ENCODE measurements at regions not wholly inside any gene's neighbourhood (a gene's known extent, or its start where the extent isn't known, plus 50 kb on each side); places are given as distances from the start of the nearest gene placed in this dataset.

- H3K9me2 ChIP-seq (ENCODE audit: insufficient read depth), result no peaks in the 10 kb centered on the region
- no peak overlapping the region for H3K27ac ChIP-seq
- no peaks in the 10 kb centered on the region for H3K27me3 ChIP-seq (replicated peaks; ENCODE audit: insufficient read depth)
- H3K4me1 ChIP-seq (ENCODE audit: insufficient read depth), result peaks cover 12% of the 10 kb centered on the region
- no peak overlapping the region for H3K9ac ChIP-seq
- H3K79me2 ChIP-seq (ENCODE audit: insufficient read depth), result no peaks in the 10 kb centered on the region
- no peak overlapping the region for H3K4me3 ChIP-seq
- H4K20me1 ChIP-seq (ENCODE audit: insufficient read depth), result no peaks in the 10 kb centered on the region
- 86 to 90% methylated on average over 2 of the region's 2 CpGs for WGBS, 2 experiments (ENCODE audit: low coverage in 1 of 2, low lambda C conversion rate in 2 of 2, missing lambda C conversion rate in 2 of 2)
- no peak for TF ChIP-seq EZH2 (IDR thresholded peaks at IDR 0.05; ENCODE audit: insufficient read depth, poor library complexity, severe bottlenecking)
- no peak for TF ChIP-seq EZH2phosphoT487 (IDR thresholded peaks at IDR 0.05; ENCODE audit: insufficient read depth, low read depth)
- no peaks in the 10 kb centered on the region for H3K36me3 ChIP-seq (ENCODE audit: low read depth)
- H3K9me3 ChIP-seq (ENCODE audit: low read depth), result no peaks in the 10 kb centered on the region
- H3F3A ChIP-seq (ENCODE audit: insufficient read depth), result 0 out of 2 replicates have a peak, but pooled peaks cover 8% of the 10 kb centered on the region
- in situ Hi-C loops (cut with MboI), result no loop called here
- DNase-seq, result no peak
- H2AFZ ChIP-seq, result no peak overlapping the region
- H3K4me2 ChIP-seq (ENCODE audit: unreplicated experiment), result no peak overlapping the region
These were observed 97.4 kb downstream of the POSTN start for GRCh38 chr13:37501187-37501586.

- Histone ChIP-seq H3K79me2 (ENCODE audit: insufficient read depth) (no peaks in the 10 kb centered on the region), H3K36me3 (ENCODE audit: low read depth) (no peaks in the 10 kb centered on the region), H3K27ac (no peak overlapping the region), H3K9ac (no peak overlapping the region), H3F3A (ENCODE audit: insufficient read depth) (peaks cover 31% of the 10 kb centered on the region), H2AFZ (no peak overlapping the region), H3K27me3 (replicated peaks; ENCODE audit: insufficient read depth) (no peaks in the 10 kb centered on the region), H4K20me1 (ENCODE audit: insufficient read depth) (no peaks in the 10 kb centered on the region), H3K9me3 (ENCODE audit: low read depth) (no peaks in the 10 kb centered on the region), H3K4me1 (ENCODE audit: insufficient read depth) (peaks cover 54% of the 10 kb centered on the region), H3K4me3 (no peak overlapping the region), H3K9me2 (ENCODE audit: insufficient read depth) (no peaks in the 10 kb centered on the region), H3K4me2 (ENCODE audit: unreplicated experiment) (peak overlapping the region; percentile 8)
- in situ Hi-C loops (cut with MboI), result no loop called here
- WGBS, 2 experiments (ENCODE audit: low coverage in 1 of 2, low lambda C conversion rate in 2 of 2, missing lambda C conversion rate in 2 of 2), result 15 to 18% methylated on average over 1 of the region's 1 CpG
- TF ChIP-seq EZH2 (IDR thresholded peaks at IDR 0.05; ENCODE audit: insufficient read depth, poor library complexity, severe bottlenecking) (no peak), EZH2phosphoT487 (IDR thresholded peaks at IDR 0.05; ENCODE audit: insufficient read depth, low read depth) (no peak)
- peak; percentile 65 for DNase-seq
These were observed 103.5 kb downstream of the POSTN start for GRCh38 chr13:37495046-37495445.

GRCh38 chr13:37493775-37494174 lies 104.8 kb downstream of the POSTN start:
- Histone ChIP-seq H3K79me2 (ENCODE audit: insufficient read depth) (no peaks in the 10 kb centered on the region), H3K27ac (peak overlapping the region; percentile 52; the same call in 1 of the 2 replicates), H3K27me3 (replicated peaks; ENCODE audit: insufficient read depth) (no peaks in the 10 kb centered on the region), H3K4me3 (no peak overlapping the region), H4K20me1 (ENCODE audit: insufficient read depth) (no peaks in the 10 kb centered on the region), H3K9ac (no peak overlapping the region), H3F3A (ENCODE audit: insufficient read depth) (peaks cover 42% of the 10 kb centered on the region), H3K4me1 (ENCODE audit: insufficient read depth) (peaks cover 59% of the 10 kb centered on the region), H3K9me2 (ENCODE audit: insufficient read depth) (no peaks in the 10 kb centered on the region), H3K9me3 (ENCODE audit: low read depth) (no peaks in the 10 kb centered on the region), H3K36me3 (ENCODE audit: low read depth) (no peaks in the 10 kb centered on the region), H3K4me2 (ENCODE audit: unreplicated experiment) (no peak overlapping the region), H2AFZ (no peak overlapping the region)
- in situ Hi-C loops (cut with MboI), result no loop called here
- TF ChIP-seq EZH2phosphoT487 (IDR thresholded peaks at IDR 0.05; ENCODE audit: insufficient read depth, low read depth) (no peak), EZH2 (IDR thresholded peaks at IDR 0.05; ENCODE audit: insufficient read depth, poor library complexity, severe bottlenecking) (no peak)
- DNase-seq, result no peak
- 90 to 92% methylated on average over 3 of the region's 3 CpGs for WGBS, 2 experiments (ENCODE audit: low coverage in 1 of 2, low lambda C conversion rate in 2 of 2, missing lambda C conversion rate in 2 of 2)

GRCh38 chr13:37492741-37493514 lies 105.6 kb downstream of the POSTN start:
- no peaks in the 10 kb centered on the region for H3K79me2 ChIP-seq (ENCODE audit: insufficient read depth)
- H3K36me3 ChIP-seq (ENCODE audit: low read depth), result no peaks in the 10 kb centered on the region
- H3F3A ChIP-seq (ENCODE audit: insufficient read depth), result peaks cover 49% of the 10 kb centered on the region
- H2AFZ ChIP-seq, result no peak overlapping the region
- no peaks in the 10 kb centered on the region for H3K27me3 ChIP-seq (replicated peaks; ENCODE audit: insufficient read depth)
- no peak overlapping the region for H3K4me3 ChIP-seq
- H4K20me1 ChIP-seq (ENCODE audit: insufficient read depth), result no peaks in the 10 kb centered on the region
- TF ChIP-seq EZH2 (IDR thresholded peaks at IDR 0.05; ENCODE audit: insufficient read depth, poor library complexity, severe bottlenecking) (no peak), EZH2phosphoT487 (IDR thresholded peaks at IDR 0.05; ENCODE audit: insufficient read depth, low read depth) (peak; percentile 84; the same call in 1 of the 2 replicates)
- H3K27ac ChIP-seq, result peak overlapping the region; percentile 52
- no peaks in the 10 kb centered on the region for H3K9me2 ChIP-seq (ENCODE audit: insufficient read depth)
- H3K4me1 ChIP-seq (ENCODE audit: insufficient read depth), result peaks cover 68% of the 10 kb centered on the region
- 6 to 8% methylated on average over 3 of the region's 3 CpGs for WGBS, 2 experiments (ENCODE audit: low coverage in 1 of 2, low lambda C conversion rate in 2 of 2, missing lambda C conversion rate in 2 of 2)
- DNase-seq, result peak; percentile 87
- no peak overlapping the region for H3K9ac ChIP-seq
- no peaks in the 10 kb centered on the region for H3K9me3 ChIP-seq (ENCODE audit: low read depth)
- in situ Hi-C loops (cut with MboI), result no loop called here
- peak overlapping the region; percentile 53 for H3K4me2 ChIP-seq (ENCODE audit: unreplicated experiment)
